ENCODE measurements at regions not wholly inside any gene's neighbourhood (a gene's known extent, or its start where the extent isn't known, plus 50 kb on each side); places are given as distances from the start of the nearest gene placed in this dataset.

DNA sequence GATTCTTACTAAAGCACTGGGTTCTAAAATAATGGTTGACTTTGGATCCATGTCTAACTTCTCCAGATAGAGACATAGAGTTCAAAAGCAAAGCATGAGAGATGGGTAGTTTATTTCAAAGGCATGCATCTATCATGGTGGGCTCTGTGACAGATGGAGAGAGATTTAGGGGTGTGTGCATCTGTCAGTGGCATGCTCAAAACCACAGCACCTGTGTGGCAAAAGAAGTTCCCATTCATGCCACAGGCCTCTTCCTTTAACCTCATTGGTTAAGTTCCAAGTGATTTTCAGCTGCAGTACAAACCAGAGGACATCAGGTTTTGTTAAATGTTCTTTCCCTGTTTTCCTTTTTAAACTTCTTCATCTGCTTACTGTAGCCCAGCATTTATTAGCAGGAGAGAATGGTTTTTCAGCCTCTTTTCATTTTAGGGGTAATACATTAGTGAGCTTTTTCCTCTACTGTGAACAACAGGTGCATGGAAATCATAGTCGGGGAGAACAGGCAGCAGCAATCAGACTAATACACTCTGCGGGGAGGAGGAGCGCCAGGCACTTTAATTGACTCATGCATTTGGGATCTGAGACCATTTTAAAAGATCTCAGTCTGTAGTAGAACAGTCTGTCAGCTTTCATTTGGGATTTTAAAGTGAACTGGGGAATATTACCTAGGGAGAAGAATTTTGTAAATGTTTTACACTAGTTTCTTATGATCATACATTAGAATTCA is 52.4 kb upstream of the UPP2 start:
- DNase-seq (ENCODE audit: low spot score): no peak
- TF ChIP-seq, protein P1, sequence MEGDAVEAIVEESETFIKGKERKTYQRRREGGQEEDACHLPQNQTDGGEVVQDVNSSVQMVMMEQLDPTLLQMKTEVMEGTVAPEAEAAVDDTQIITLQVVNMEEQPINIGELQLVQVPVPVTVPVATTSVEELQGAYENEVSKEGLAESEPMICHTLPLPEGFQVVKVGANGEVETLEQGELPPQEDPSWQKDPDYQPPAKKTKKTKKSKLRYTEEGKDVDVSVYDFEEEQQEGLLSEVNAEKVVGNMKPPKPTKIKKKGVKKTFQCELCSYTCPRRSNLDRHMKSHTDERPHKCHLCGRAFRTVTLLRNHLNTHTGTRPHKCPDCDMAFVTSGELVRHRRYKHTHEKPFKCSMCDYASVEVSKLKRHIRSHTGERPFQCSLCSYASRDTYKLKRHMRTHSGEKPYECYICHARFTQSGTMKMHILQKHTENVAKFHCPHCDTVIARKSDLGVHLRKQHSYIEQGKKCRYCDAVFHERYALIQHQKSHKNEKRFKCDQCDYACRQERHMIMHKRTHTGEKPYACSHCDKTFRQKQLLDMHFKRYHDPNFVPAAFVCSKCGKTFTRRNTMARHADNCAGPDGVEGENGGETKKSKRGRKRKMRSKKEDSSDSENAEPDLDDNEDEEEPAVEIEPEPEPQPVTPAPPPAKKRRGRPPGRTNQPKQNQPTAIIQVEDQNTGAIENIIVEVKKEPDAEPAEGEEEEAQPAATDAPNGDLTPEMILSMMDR (IDR thresholded peaks at IDR 0.05; ENCODE audit: extremely low read depth, missing control alignments): no peak

DNA sequence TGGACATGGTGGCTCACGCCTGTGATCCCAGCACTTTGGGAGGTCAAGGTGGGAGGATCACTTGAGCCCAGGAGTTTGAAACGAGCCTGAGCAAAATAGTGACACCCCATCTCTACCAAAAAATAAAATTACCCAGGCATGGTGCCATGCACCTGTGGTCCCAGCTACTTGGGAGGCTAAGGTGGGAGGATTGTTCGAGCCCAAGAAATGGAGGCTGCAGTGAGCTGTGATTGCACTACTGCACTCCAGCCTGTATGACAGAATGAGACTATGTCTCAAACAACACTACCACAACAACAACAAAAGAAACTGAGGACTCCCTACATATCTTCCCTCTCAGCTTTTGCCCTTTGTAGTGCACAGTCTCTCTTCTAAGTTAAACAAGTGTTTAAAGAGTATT is 53.3 kb upstream of the UPP2 start:
- TF ChIP-seq, protein P1 (IDR thresholded peaks at IDR 0.05; ENCODE audit: extremely low read depth, missing control alignments): no peak
- DNase-seq (ENCODE audit: low spot score): no peak

DNA sequence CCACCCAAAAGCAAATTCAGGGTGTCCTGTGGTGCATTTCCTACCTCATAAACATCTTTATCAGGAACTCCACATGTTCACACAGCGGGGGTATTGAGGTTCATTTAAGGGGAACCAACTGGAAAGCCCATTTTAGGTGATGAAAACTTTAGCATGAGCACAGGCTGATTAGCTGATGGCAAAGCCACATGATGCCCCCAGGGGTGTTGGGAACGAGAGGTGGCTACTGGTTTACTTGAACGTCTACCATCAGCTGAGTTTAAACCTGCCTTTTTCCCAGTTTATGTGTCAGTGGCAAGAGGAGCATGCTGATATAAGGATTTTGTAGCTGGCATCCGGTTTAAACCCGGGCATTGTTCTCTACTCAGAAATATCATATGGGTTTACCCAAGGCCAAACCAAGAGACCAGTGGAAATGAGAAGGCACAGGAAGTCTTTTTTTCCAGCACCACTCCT is 54.5 kb upstream of the UPP2 start:
- TF ChIP-seq, protein P1 (IDR thresholded peaks at IDR 0.05; ENCODE audit: extremely low read depth, missing control alignments): no peak
- DNase-seq (ENCODE audit: low spot score): no peak

- TF ChIP-seq, protein P1 (IDR thresholded peaks at IDR 0.05; ENCODE audit: extremely low read depth, missing control alignments): no peak
- DNase-seq (ENCODE audit: low spot score): no peak
Observed at GRCh38 chr2:158046121-158046880, 55.4 kb upstream of the UPP2 start.

DNA sequence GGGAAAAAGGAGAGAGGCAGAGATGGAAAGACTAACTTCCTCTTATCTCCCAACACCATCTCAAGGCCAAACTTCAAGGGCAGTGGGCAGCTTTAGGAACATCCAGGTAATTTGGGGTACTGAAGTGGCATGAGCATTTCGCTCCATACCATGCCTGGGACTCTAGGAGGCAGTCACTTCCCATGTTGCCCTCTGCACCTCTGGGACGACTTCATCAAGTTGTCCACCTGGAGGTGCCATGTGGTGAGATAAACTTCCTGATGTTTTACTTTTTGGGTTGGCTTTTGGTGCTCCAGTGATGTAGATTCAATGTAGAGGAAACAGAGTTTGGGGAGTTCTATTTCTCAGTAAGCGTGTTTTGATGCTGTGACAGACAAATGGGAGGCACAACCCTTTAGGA is 56.3 kb upstream of the UPP2 start:
- no peak for DNase-seq (ENCODE audit: low spot score)

DNA sequence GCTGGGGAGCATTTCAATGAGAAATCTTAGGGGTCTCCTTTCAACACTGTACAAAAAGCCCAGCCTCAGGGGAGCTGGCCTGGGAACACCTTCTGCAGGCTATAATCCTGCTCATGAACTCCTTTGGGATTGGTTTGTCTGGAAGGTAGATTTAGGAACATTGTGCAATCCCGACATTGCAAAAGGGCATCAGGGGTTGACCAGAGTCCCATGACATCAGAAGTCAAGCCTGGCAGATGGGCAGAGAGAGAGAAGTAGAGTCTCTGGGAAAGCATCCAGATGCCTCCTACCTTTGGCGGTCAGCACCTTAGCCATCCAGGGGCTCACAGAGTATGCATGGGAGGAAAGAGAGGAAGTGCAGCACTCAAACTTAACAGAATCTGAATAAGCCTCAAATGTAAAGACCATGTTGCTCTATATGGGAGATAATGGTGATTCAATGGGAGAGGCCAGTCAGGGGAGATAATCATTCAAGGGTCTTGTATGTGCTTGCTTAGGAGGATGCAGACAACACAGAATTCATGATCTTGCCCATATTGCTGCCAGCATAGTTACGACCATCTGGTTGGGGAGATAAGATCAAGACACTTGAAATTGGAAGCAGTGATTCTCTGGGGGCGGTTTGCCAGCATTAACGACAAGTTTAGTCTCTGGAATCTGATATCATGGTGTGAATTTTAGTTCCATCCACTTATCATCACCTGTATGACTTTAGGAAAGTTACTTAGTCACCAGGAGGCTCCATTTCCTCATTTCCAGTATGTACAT is 58.3 kb upstream of the UPP2 start:
- DNase-seq (ENCODE audit: low spot score): no peak
- TF ChIP-seq, protein P1 (IDR thresholded peaks at IDR 0.05; ENCODE audit: extremely low read depth, missing control alignments): no peak

More for the DNA sequence above, 56.3 kb upstream of the UPP2 start:
- TF ChIP-seq, protein P1 (IDR thresholded peaks at IDR 0.05; ENCODE audit: extremely low read depth, missing control alignments): no peak
